Left ventricle myocardium superior (tissue), 1 donor: ENCODE measurements at regions not wholly inside any gene's neighbourhood (a gene's known extent, or its start where the extent isn't known, plus 50 kb on each side); places are given as distances from the start of the nearest gene placed in this dataset.
"Not testable (repeated sequence)": the region's sequence is repeated elsewhere in the genome, so short reads cannot be mapped to it uniquely, and the experiment has no call there.

Source experiments
- ATAC-seq: fragments of 200-7000 bp; cut with Tn5 transposase; one replicate; pipeline ENCODE4 v1.9.1; 2020; ENCODE audit warnings: mild to moderate bottlenecking, moderate library complexity
- DNase-seq: peaks from one replicate; pipeline ENCODE4 v3.0.0-alpha.2; 2020
- intact Hi-C: fragments of 100-400 bp; cut with micrococcal nuclease; formaldehyde crosslinking; loops from one replicate; pipeline ENCODE4 v1.11.0; 2022
- donor health status: DM: no; HTN: yes; CAD: no; lungs with severe emphysema.

GRCh38 chr2:208879666-208880065 lies 473.1 kb downstream of the PTH2R start:
- intact Hi-C loops, result no loop called here
- no peak for DNase-seq
- ATAC-seq, result no peak

- intact Hi-C loops, result no loop called here
- DNase-seq (no peak), ATAC-seq (no peak)
Measured at GRCh38 chr2:208880171-208880570, 473.6 kb downstream of the PTH2R start.

GRCh38 chr2:208890486-208890885 lies 483.9 kb downstream of the PTH2R start:
- DNase-seq, result no peak
- ATAC-seq, result no peak
- intact Hi-C loops, result no loop called here

- DNase-seq, result no peak
- intact Hi-C loops, result no loop called here
- no peak for ATAC-seq
Measured at GRCh38 chr2:208892203-208892602, 485.6 kb downstream of the PTH2R start.

- DNase-seq (no peak), ATAC-seq (no peak)
- intact Hi-C loops, result no loop called here
Measured at GRCh38 chr2:208906330-208906729, 499.7 kb downstream of the PTH2R start.

GRCh38 chr2:208915401-208915800 lies 508.4 kb upstream of the MAP2 start:
- DNase-seq, result no peak
- no peak for ATAC-seq
- intact Hi-C loops, result no loop called here

- intact Hi-C loops, result no loop called here
- ATAC-seq, result no peak
- no peak for DNase-seq
Measured at GRCh38 chr2:208916881-208917280, 507.0 kb upstream of the MAP2 start.

GRCh38 chr2:208921358-208921757 lies 502.5 kb upstream of the MAP2 start:
- intact Hi-C loops, DNase-seq, ATAC-seq: not testable (repeated sequence)

- intact Hi-C loops, result no loop called here
- ATAC-seq, result no peak
- no peak for DNase-seq
Measured at GRCh38 chr2:208927867-208928266, 496.0 kb upstream of the MAP2 start.

- ATAC-seq, result no peak
- intact Hi-C loops, result no loop called here
- no peak for DNase-seq
Measured at GRCh38 chr2:208929139-208929864, 494.5 kb upstream of the MAP2 start.

- intact Hi-C loops, result no loop called here
- ATAC-seq (no peak), DNase-seq (no peak)
Measured at GRCh38 chr2:208929894-208930427, 493.9 kb upstream of the MAP2 start.

GRCh38 chr2:208935531-208935930 lies 488.3 kb upstream of the MAP2 start:
- no peak for ATAC-seq
- DNase-seq, result no peak
- intact Hi-C loops, result no loop called here

- no peak for DNase-seq
- intact Hi-C loops, result no loop called here
- no peak for ATAC-seq
Measured at GRCh38 chr2:208937521-208937920, 486.3 kb upstream of the MAP2 start.

GRCh38 chr2:208939852-208940251 lies 484.0 kb upstream of the MAP2 start:
- DNase-seq, result no peak
- ATAC-seq, result no peak
- intact Hi-C loops, result no loop called here

- intact Hi-C loops, result no loop called here
- ATAC-seq (no peak), DNase-seq (no peak)
Measured at GRCh38 chr2:208945719-208946256, 478.1 kb upstream of the MAP2 start.

- ATAC-seq (no peak), DNase-seq (no peak)
- intact Hi-C loops, result no loop called here
Measured at GRCh38 chr2:208948073-208948472, 475.8 kb upstream of the MAP2 start.

GRCh38 chr2:208970070-208970469 lies 453.8 kb upstream of the MAP2 start:
- ATAC-seq, result no peak
- intact Hi-C loops, result no loop called here

GRCh38 chr2:208977582-208977981 lies 446.3 kb upstream of the MAP2 start:
- intact Hi-C loops, result no loop called here
- ATAC-seq (no peak), DNase-seq (no peak)

More at GRCh38 chr2:208970070-208970469, 453.8 kb upstream of the MAP2 start:
- DNase-seq, result no peak

GRCh38 chr2:208978946-208979345 lies 444.9 kb upstream of the MAP2 start:
- intact Hi-C loops, result no loop called here
- DNase-seq (no peak), ATAC-seq (no peak)

- no peak for DNase-seq
- intact Hi-C loops, result no loop called here
- no peak for ATAC-seq
Measured at GRCh38 chr2:208980321-208980720, 443.5 kb upstream of the MAP2 start.

GRCh38 chr2:208982831-208983230 lies 441.0 kb upstream of the MAP2 start:
- ATAC-seq (no peak), DNase-seq (no peak)
- intact Hi-C loops, result no loop called here
